Gastrocnemius medialis (tissue), 4 donors: ENCODE measurements at regions not wholly inside any gene's neighbourhood (a gene's known extent, or its start where the extent isn't known, plus 50 kb on each side); places are given as distances from the start of the nearest gene placed in this dataset.

Experiments used
- ATAC-seq, 2 donors: fragments of 150-250 bp; one replicate each; pipeline ENCODE4 v1.9.1; 2016
- DNase-seq, 2 donors: peaks; one replicate each; pipeline ENCODE4 v3.0.0-alpha.2; 2019
- H3K27ac ChIP-seq, 4 donors: fragments of 200-600 bp; sonication (generic); 1 replicate in 1 of 4; 2 replicates in 3 of 4; pipeline ENCODE4 v1.5.1; 2016 to 2018; ENCODE audit warnings: mild to moderate bottlenecking in 2 of 4, moderate library complexity in 1 of 4
- H3K27me3 ChIP-seq, 3 donors: fragments of 200-600 bp; sonication (generic) in 2 of 3; 1 replicate in 1 of 3; 2 replicates in 2 of 3; pipeline versions ENCODE4 v1.5.1 to v1.6.0; 2016 to 2019; ENCODE audit warnings: mild to moderate bottlenecking in 1 of 3, moderate library complexity in 1 of 3
- H3K36me3 ChIP-seq, 2 donors: fragments of 200-600 bp; sonication (generic) in 1 of 2; one replicate each; pipeline ENCODE4 v1.5.1; 2017 to 2018
- H3K4me1 ChIP-seq, 2 donors: fragments of 200-600 bp; sonication (generic) in 1 of 2; one replicate each; pipeline ENCODE4 v1.5.1; 2016 to 2017; ENCODE audit warnings: mild to moderate bottlenecking in 2 of 2
- H3K4me3 ChIP-seq, 4 donors: fragments of 200-600 bp; sonication (generic) in 3 of 4; 1 replicate in 1 of 4; 2 replicates in 3 of 4; pipeline ENCODE4 v1.5.1; 2016 to 2019; ENCODE audit warnings: mild to moderate bottlenecking in 2 of 4
- H3K9me3 ChIP-seq, 3 donors: fragments of 200-600 bp; sonication (generic) in 2 of 3; 1 replicate in 1 of 3; 2 replicates in 2 of 3; pipeline ENCODE4 v1.5.1; 2016 to 2019
- CTCF ChIP-seq, 5 experiments: fragments of 450-650 bp in 3 of 5; fragments of 200-600 bp in 2 of 5; sonication (generic) in 2 of 5; IDR thresholded peaks in 4 of 5; conservative IDR thresholded peaks in 1 of 5; 1 replicate in 4 of 5; 2 replicates in 1 of 5; pipeline ENCODE4 v1.5.1; 2016 to 2019; ENCODE audit warnings: antibody characterized with exemption in 5 of 5, mild to moderate bottlenecking in 3 of 5, moderate library complexity in 3 of 5
- POLR2A ChIP-seq, 2 donors: fragments of 450-650 bp; IDR thresholded peaks; one replicate each; pipeline ENCODE4 v1.6.1; 2017; ENCODE audit warnings: antibody characterized with exemption in 2 of 2, mild to moderate bottlenecking in 2 of 2, moderate library complexity in 2 of 2
- in situ Hi-C, 4 donors: fragments of 200-750 bp; cut with MboI; loops; one replicate each; pipeline versions ENCODE4 v1.15.0 to v1.8.0; 2017; ENCODE audit warnings: low sequenced_read_pairs in 4 of 4
- intact Hi-C: fragments of 100-400 bp; cut with DNase I; formaldehyde crosslinking; loops from one replicate; pipeline ENCODE4 v1.15.1; 2023; ENCODE audit warnings: low total_unique reads

- no peak for DNase-seq
- Histone ChIP-seq H3K4me1 (no peaks in the 10 kb centered on the region), H3K4me3 (no peak overlapping the region), H3K9me3 (no peaks in the 10 kb centered on the region), H3K36me3 (no peaks in the 10 kb centered on the region), H3K27ac (no peak overlapping the region), H3K27me3 (no peaks in the 10 kb centered on the region)
- TF ChIP-seq CTCF (IDR thresholded peaks at IDR 0.05 in 4 of 5, conservative IDR thresholded peaks at IDR 0.05 in 1 of 5) (no peak), POLR2A (IDR thresholded peaks at IDR 0.05) (no peak)
- intact Hi-C loops (no loop called here), in situ Hi-C loops (no loop called here)
- ATAC-seq = no peak
These were observed 933.9 kb upstream of the LRRTM1 start for GRCh38 chr2:81238462-81238861.

GRCh38 chr2:81235601-81236000 lies 931.0 kb upstream of the LRRTM1 start:
- no peak overlapping the region for H3K4me3 ChIP-seq
- ATAC-seq = no peak
- no peaks in the 10 kb centered on the region for H3K9me3 ChIP-seq
- no peaks in the 10 kb centered on the region for H3K36me3 ChIP-seq
- no peak for DNase-seq
- H3K4me1 ChIP-seq = no peaks in the 10 kb centered on the region
- no peak overlapping the region for H3K27ac ChIP-seq
- TF ChIP-seq CTCF (IDR thresholded peaks at IDR 0.05 in 4 of 5, conservative IDR thresholded peaks at IDR 0.05 in 1 of 5) (no peak), POLR2A (IDR thresholded peaks at IDR 0.05) (no peak)
- H3K27me3 ChIP-seq = no peaks in the 10 kb centered on the region
- intact Hi-C loops = no loop called here
- in situ Hi-C loops = no loop called here

GRCh38 chr2:81234711-81235110 lies 930.2 kb upstream of the LRRTM1 start:
- no peaks in the 10 kb centered on the region for H3K9me3 ChIP-seq
- H3K36me3 ChIP-seq = no peaks in the 10 kb centered on the region
- ATAC-seq (no peak), DNase-seq (no peak)
- TF ChIP-seq CTCF (IDR thresholded peaks at IDR 0.05 in 4 of 5, conservative IDR thresholded peaks at IDR 0.05 in 1 of 5) (no peak), POLR2A (IDR thresholded peaks at IDR 0.05) (no peak)
- in situ Hi-C loops (no loop called here), intact Hi-C loops (no loop called here)
- no peaks in the 10 kb centered on the region for H3K4me1 ChIP-seq
- no peaks in the 10 kb centered on the region for H3K27me3 ChIP-seq
- no peak overlapping the region for H3K4me3 ChIP-seq
- H3K27ac ChIP-seq = no peak overlapping the region

GRCh38 chr2:81225756-81226155 lies 921.2 kb upstream of the LRRTM1 start:
- intact Hi-C loops = no loop called here
- in situ Hi-C loops = no loop called here

More at GRCh38 chr2:81225756-81226155, 921.2 kb upstream of the LRRTM1 start:
- no peak for ATAC-seq
- Histone ChIP-seq H3K36me3 (no peaks in the 10 kb centered on the region), H3K9me3 (no peaks in the 10 kb centered on the region), H3K27ac (no peak overlapping the region), H3K27me3 (no peaks in the 10 kb centered on the region), H3K4me3 (no peak overlapping the region), H3K4me1 (no peaks in the 10 kb centered on the region)
- TF ChIP-seq POLR2A (IDR thresholded peaks at IDR 0.05) = no peak
- TF ChIP-seq CTCF (IDR thresholded peaks at IDR 0.05 in 4 of 5, conservative IDR thresholded peaks at IDR 0.05 in 1 of 5) = no peak
- no peak for DNase-seq
